Osteoblast (primary cell): ENCODE measurements at regions not wholly inside any gene's neighbourhood (a gene's known extent, or its start where the extent isn't known, plus 50 kb on each side); places are given as distances from the start of the nearest gene placed in this dataset.
A peak's percentile ranks its signal among the peaks of the same experiment; 100 is the strongest.

Experiments used
- DNase-seq: peaks from one replicate; pipeline ENCODE4 v3.0.0; 2011; ENCODE audit warnings: low spot score, mixed read lengths; ENCODE audit not compliant: insufficient read length; ENCODE audit errors: missing footprints
- H2AFZ ChIP-seq: 2 replicates; pipeline ENCODE4 v1.6.0; 2011; ENCODE audit warnings: mild to moderate bottlenecking, low read length
- H3K27ac ChIP-seq: 2 replicates; pipeline ENCODE4 v1.5.1; 2011; ENCODE audit warnings: mild to moderate bottlenecking, low read depth, low read length, moderate library complexity
- H3K27me3 ChIP-seq: 2 replicates; pipeline ENCODE4 v1.6.0; 2012; ENCODE audit warnings: mild to moderate bottlenecking, control low read depth, inconsistent platforms, low read length, moderate library complexity; ENCODE audit not compliant: insufficient read depth
- H3K36me3 ChIP-seq: 2 replicates; pipeline ENCODE4 v1.5.1; 2011; ENCODE audit warnings: mild to moderate bottlenecking, low read length, control low read depth, moderate library complexity; ENCODE audit not compliant: insufficient read depth
- H3K4me1 ChIP-seq: 2 replicates; pipeline ENCODE4 v1.5.1; 2011; ENCODE audit warnings: mild to moderate bottlenecking, low read length, control low read depth, moderate library complexity; ENCODE audit not compliant: insufficient read depth
- H3K4me2 ChIP-seq: 2 replicates; pipeline ENCODE4 v1.6.0; 2011; ENCODE audit warnings: mild to moderate bottlenecking, low read length; ENCODE audit not compliant: insufficient read depth
- H3K4me3 ChIP-seq: fragments of 200-600 bp; sonication (generic); 3 replicates; pipeline ENCODE4 v1.5.1; 2012; ENCODE audit warnings: mild to moderate bottlenecking, low read length, inconsistent platforms; ENCODE audit not compliant: insufficient read depth
- H3K79me2 ChIP-seq: 2 replicates; pipeline ENCODE4 v1.6.0; 2012; ENCODE audit warnings: mild to moderate bottlenecking, low read length, control low read depth, inconsistent platforms; ENCODE audit not compliant: insufficient read depth
- H3K9me3 ChIP-seq: 2 replicates; pipeline ENCODE4 v1.5.1; 2011; ENCODE audit warnings: low read depth, low read length, control low read depth
- H4K20me1 ChIP-seq: 2 replicates; pipeline ENCODE4 v1.6.0; 2012; ENCODE audit warnings: mild to moderate bottlenecking, low read length, control low read depth; ENCODE audit not compliant: insufficient read depth
- TF ChIP-seq, protein P1 (sequence below): IDR thresholded peaks from 2 replicates; pipeline ENCODE4 v1.5.1; 2011; ENCODE audit warnings: mild to moderate bottlenecking, low read depth, low read length, moderate library complexity; ENCODE audit errors: extremely low read depth

DNA sequence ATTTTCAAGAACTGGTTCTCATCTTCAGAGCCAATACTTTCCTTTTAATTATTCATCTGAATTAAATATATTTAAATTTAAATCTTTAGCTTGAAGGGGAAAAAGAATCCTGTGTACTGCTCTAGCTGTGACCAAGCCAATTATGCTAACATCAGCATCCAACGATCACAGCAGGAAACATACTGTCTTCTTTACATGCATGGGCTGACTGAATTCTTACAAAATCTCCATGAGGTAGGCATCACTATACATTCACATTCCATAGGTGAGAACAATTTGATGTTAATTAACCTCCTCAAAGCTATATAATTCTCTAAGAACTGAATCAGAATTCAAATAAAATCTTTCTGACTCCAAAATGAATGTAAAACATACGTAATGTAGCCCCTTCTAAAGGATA lies 118.8 kb upstream of the MAP2 start:
- Histone ChIP-seq H3K9me3 (no peaks in the 10 kb centered on the region), H4K20me1 (no peaks in the 10 kb centered on the region), H3K79me2 (no peaks in the 10 kb centered on the region), H3K36me3 (no peaks in the 10 kb centered on the region), H3K27ac (no peak overlapping the region), H2AFZ (no peak overlapping the region), H3K4me2 (no peak overlapping the region), H3K27me3 (no peaks in the 10 kb centered on the region), H3K4me1 (no peaks in the 10 kb centered on the region), H3K4me3 (no peak overlapping the region)
- no peak for DNase-seq
- TF ChIP-seq, protein P1, sequence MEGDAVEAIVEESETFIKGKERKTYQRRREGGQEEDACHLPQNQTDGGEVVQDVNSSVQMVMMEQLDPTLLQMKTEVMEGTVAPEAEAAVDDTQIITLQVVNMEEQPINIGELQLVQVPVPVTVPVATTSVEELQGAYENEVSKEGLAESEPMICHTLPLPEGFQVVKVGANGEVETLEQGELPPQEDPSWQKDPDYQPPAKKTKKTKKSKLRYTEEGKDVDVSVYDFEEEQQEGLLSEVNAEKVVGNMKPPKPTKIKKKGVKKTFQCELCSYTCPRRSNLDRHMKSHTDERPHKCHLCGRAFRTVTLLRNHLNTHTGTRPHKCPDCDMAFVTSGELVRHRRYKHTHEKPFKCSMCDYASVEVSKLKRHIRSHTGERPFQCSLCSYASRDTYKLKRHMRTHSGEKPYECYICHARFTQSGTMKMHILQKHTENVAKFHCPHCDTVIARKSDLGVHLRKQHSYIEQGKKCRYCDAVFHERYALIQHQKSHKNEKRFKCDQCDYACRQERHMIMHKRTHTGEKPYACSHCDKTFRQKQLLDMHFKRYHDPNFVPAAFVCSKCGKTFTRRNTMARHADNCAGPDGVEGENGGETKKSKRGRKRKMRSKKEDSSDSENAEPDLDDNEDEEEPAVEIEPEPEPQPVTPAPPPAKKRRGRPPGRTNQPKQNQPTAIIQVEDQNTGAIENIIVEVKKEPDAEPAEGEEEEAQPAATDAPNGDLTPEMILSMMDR: no peak

- Histone ChIP-seq H3K27me3 (no peaks in the 10 kb centered on the region), H3K27ac (no peak overlapping the region), H3K9me3 (no peaks in the 10 kb centered on the region), H3K36me3 (no peaks in the 10 kb centered on the region), H3K4me1 (no peaks in the 10 kb centered on the region), H3K4me3 (no peak overlapping the region), H4K20me1 (no peaks in the 10 kb centered on the region), H2AFZ (no peak overlapping the region), H3K4me2 (no peak overlapping the region), H3K79me2 (no peaks in the 10 kb centered on the region)
- DNase-seq: no peak
- TF ChIP-seq, protein P1: no peak
Measured at GRCh38 chr2:209305746-209306196, 118.1 kb upstream of the MAP2 start.

DNA sequence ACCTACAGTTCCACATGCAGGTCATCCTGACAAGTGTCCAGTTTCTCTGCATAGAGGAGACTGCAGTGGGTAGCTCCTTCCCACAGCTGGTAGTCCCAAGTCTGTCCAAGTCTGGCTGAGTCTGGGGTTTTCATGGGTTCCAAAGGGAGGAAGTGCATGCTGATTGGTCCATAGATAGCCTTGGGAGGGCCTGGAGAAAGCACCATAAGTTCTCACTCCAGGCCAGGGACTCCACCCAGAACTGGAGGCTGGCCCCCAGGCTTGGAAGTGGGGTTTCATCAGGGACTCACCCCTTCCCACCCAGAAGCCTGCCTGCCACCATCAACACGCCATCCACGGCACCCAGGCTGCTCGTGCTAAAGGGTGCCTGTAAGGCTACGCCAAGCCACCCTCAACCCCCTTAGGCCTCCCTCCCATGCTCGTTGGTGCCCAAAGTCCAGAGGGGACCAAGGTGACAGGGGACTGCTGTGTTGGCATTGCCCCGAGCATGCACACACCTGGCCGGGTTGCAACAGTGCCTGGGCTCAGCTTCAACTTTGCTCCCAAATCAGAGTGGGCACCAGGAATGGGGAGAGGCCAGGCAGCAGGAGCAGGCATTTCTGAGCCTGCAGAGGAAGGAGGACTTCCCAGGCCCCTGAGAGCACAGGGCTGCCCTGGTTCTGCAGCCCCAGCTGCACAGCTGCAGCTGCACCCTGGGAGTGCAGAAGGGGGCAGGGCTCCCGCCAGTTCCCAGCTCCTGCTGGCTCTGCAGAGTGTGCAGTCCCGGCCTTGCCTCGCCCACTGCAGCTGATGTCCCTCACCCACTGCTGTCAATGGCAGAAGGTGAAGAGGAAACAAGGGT lies 116.5 kb upstream of the MAP2 start:
- Histone ChIP-seq H3K9me3 (no peaks in the 10 kb centered on the region), H4K20me1 (no peaks in the 10 kb centered on the region), H2AFZ (no peak overlapping the region), H3K27me3 (no peaks in the 10 kb centered on the region), H3K4me3 (no peak overlapping the region), H3K36me3 (no peaks in the 10 kb centered on the region), H3K4me2 (no peak overlapping the region), H3K4me1 (no peaks in the 10 kb centered on the region), H3K79me2 (no peaks in the 10 kb centered on the region), H3K27ac (no peak overlapping the region)
- TF ChIP-seq, protein P1: no peak
- no peak for DNase-seq

DNA sequence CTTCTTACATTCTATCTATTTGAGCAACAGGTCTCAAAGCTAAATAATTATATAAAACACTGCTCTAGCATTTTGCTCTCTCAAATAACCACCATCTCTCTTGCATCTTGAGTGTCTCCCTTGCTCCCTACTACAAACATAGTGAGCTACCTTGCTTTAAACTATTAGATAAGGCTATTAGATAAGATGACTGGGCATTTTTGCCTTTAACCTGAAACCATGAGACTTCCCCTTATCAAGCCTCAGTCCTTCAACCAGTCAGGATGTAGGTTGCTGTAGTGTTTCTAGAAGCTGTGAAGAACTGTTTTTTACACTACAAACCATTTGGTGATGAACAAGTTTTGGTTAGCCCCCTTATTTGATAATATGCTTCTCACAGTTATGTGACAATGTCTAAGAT lies 115.4 kb upstream of the MAP2 start:
- H3K27me3 ChIP-seq: no peaks in the 10 kb centered on the region
- no peaks in the 10 kb centered on the region for H3K36me3 ChIP-seq
- peak; percentile 17 for DNase-seq
- H4K20me1 ChIP-seq: no peaks in the 10 kb centered on the region
- H3K9me3 ChIP-seq: no peaks in the 10 kb centered on the region
- no peak overlapping the region for H3K4me2 ChIP-seq
- no peak overlapping the region for H3K4me3 ChIP-seq
- no peaks in the 10 kb centered on the region for H3K79me2 ChIP-seq
- no peak overlapping the region for H3K27ac ChIP-seq
- no peaks in the 10 kb centered on the region for H3K4me1 ChIP-seq
- no peak overlapping the region for H2AFZ ChIP-seq
- TF ChIP-seq, protein P1: no peak
